Hepatocyte (in vitro differentiated cells): ENCODE measurements at regions not wholly inside any gene's neighbourhood (a gene's known extent, or its start where the extent isn't known, plus 50 kb on each side); places are given as distances from the start of the nearest gene placed in this dataset.
A peak's percentile ranks its signal among the peaks of the same experiment; 100 is the strongest.

Source experiments
- CTCF ChIP-seq: fragments of 200-600 bp; sonication (generic); IDR thresholded peaks from 2 replicates; pipeline ENCODE4 v1.5.1; 2016; ENCODE audit warnings: antibody characterized with exemption, mild to moderate bottlenecking; ENCODE audit not compliant: poor library complexity
- EZH2 ChIP-seq: fragments of 200-600 bp; sonication (generic); IDR thresholded peaks from 2 replicates; pipeline ENCODE4 v1.6.1; 2016; ENCODE audit warnings: antibody characterized with exemption, mild to moderate bottlenecking, borderline replicate concordance

- peak; percentile 62 for TF ChIP-seq CTCF
- TF ChIP-seq EZH2 = no peak
Observed at GRCh38 chr4:17347445-17347844, 164.4 kb downstream of the QDPR start.
